ENCODE measurements at regions not wholly inside any gene's neighbourhood (a gene's known extent, or its start where the extent isn't known, plus 50 kb on each side); places are given as distances from the start of the nearest gene placed in this dataset.

DNA sequence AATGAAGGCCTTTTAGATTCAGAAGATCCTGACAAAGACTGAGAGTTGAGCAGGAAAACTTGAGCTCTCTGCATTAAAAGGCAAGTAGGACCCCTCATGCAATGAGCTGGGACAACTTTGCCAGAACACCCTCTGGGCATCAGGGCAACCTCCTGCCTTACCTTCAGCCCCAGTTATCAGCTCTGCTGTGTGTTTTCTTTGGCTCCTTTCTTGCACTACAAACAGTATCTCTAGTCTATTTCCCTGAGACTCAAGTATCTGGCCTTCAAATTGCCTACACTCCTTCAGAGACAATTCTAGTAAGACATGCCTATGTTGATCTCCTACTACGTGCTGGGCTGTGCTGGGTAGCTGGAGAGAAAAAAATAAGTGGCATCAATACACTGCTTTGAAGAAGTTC lies 192.2 kb downstream of the MID1IP1 start:
- Mint-ChIP-seq H3K27me3 (no peaks in the 10 kb centered on the region), H3K36me3 (ENCODE audit: low read depth) (no peaks in the 10 kb centered on the region), H3K4me3 (no peak overlapping the region), H3K9me3 (no peaks in the 10 kb centered on the region), H3K27ac (no peak overlapping the region), H3K4me1 (ENCODE audit: low read depth) (no peaks in the 10 kb centered on the region)
- TF ChIP-seq, protein P1, sequence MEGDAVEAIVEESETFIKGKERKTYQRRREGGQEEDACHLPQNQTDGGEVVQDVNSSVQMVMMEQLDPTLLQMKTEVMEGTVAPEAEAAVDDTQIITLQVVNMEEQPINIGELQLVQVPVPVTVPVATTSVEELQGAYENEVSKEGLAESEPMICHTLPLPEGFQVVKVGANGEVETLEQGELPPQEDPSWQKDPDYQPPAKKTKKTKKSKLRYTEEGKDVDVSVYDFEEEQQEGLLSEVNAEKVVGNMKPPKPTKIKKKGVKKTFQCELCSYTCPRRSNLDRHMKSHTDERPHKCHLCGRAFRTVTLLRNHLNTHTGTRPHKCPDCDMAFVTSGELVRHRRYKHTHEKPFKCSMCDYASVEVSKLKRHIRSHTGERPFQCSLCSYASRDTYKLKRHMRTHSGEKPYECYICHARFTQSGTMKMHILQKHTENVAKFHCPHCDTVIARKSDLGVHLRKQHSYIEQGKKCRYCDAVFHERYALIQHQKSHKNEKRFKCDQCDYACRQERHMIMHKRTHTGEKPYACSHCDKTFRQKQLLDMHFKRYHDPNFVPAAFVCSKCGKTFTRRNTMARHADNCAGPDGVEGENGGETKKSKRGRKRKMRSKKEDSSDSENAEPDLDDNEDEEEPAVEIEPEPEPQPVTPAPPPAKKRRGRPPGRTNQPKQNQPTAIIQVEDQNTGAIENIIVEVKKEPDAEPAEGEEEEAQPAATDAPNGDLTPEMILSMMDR (IDR thresholded peaks at IDR 0.05) = no peak
- ChIA-PET CTCF (no interaction called here), POLR2A (no interaction called here)
- DNase-seq (no peak), ATAC-seq (no peak)
- intact Hi-C loops (cut with micrococcal nuclease) = no loop called here

DNA sequence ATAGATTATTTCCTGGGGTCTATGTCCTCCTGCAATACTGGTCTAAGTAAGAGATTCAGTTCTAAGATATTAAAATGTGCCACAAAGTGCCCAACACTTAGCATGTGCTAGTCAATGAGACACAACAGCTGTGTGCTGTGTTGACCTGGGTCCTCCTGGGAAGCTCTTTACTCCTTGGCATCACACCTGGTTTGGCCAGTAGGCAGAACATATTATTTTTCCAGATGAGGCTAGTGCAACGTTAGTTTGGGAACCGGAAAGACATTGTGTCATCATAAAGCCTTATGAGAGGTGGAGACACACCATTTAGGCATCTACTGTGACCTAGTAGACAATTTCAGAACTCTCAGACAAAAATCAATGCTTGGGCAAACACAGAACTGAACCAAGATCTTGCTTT lies 197.8 kb downstream of the MID1IP1 start:
- no peak overlapping the region for H3K27ac Mint-ChIP-seq
- H3K27me3 Mint-ChIP-seq = no peaks in the 10 kb centered on the region
- intact Hi-C loops (cut with micrococcal nuclease) = no loop called here
- H3K4me3 Mint-ChIP-seq = no peak overlapping the region
- no peaks in the 10 kb centered on the region for H3K4me1 Mint-ChIP-seq (ENCODE audit: low read depth)
- H3K9me3 Mint-ChIP-seq = no peaks in the 10 kb centered on the region
- ATAC-seq (no peak), DNase-seq (no peak)
- ChIA-PET CTCF (no interaction called here), POLR2A (no interaction called here)
- TF ChIP-seq, protein P1 (IDR thresholded peaks at IDR 0.05) = no peak
- no peaks in the 10 kb centered on the region for H3K36me3 Mint-ChIP-seq (ENCODE audit: low read depth)

DNA sequence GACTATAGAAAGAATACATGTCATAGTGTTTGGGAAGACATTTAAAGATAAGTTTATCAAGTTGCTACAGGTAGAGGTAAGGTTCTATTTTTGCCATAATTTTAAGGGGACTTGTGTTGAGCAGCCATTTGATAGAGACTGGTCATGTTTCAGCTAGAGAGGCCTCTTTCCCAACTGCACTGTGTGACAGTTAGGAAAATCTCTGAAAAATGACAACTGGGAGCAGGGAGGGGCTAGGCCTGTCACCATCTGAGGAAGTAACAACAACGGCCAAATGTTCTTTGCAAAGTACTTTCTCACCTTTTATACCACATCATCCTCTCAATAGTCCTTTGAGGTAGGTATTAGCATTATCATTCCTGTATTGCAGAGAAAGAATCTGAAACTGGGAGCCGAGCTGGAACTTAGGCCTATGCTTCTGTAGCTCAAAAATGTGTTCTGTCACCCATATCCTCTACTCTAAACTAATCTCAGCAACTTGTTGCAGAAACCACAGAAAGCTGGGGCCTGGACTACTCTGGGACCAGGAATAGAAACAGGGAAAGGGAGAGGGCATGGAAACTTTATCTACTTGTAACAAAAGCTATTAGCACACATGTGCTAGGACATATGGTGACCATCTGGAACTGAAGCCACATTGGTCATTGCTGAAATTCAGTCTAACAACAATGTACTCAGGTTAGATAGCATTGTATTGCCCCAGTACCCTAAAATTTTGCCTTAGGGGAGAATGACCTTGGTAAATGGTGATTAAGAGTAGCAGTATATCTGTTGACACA lies 198.9 kb downstream of the MID1IP1 start:
- CTCF ChIA-PET = no interaction called here
- intact Hi-C loops (cut with micrococcal nuclease) = no loop called here
- no peak for DNase-seq
- TF ChIP-seq, protein P1 (IDR thresholded peaks at IDR 0.05) = no peak
- no peaks in the 10 kb centered on the region for H3K4me1 Mint-ChIP-seq (ENCODE audit: low read depth)
- no peak for ATAC-seq
- H3K9me3 Mint-ChIP-seq = no peaks in the 10 kb centered on the region
- no peak overlapping the region for H3K4me3 Mint-ChIP-seq
- H3K36me3 Mint-ChIP-seq (ENCODE audit: low read depth) = no peaks in the 10 kb centered on the region
- no peak overlapping the region for H3K27ac Mint-ChIP-seq
- no peaks in the 10 kb centered on the region for H3K27me3 Mint-ChIP-seq
- POLR2A ChIA-PET = no interaction called here

DNA sequence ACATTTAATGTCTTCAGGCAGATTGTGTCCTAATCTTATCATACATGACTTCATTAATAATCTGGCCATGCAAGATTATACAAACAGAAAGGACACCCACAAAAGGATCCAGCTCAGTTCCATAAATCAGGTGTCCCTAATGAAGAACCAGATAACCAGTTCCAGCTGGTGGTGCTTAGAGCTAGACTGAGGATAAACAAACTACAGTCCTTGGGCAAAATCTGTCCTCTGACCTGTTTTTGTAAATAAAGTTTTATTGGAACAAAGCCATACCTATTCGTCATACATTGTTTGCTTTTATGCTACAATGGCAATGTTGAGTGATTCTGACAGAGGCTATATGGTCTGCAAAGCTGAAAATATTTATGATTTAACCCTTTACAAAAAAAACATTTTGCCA lies 199.5 kb downstream of the MID1IP1 start:
- no peak for ATAC-seq
- no peak overlapping the region for H3K27ac Mint-ChIP-seq

DNA sequence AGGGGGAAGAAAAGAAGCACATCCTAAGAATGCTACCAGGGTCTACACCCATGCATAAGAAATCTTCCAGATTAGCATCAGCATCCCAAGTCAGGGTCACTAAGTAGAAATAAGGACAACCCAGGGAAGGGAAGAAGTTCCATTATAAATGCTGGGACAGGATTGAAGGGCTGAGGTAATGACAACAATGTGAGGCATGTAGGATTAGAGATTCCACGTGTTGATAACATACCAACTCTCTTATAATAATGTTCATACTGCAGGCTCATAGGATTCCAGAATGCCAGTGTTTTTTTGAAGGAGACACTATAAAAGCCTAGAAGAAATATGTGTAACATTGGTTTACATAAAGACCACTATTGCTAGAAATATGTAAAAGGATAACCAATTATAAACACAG lies 201.2 kb downstream of the MID1IP1 start:
- intact Hi-C loops (cut with micrococcal nuclease) = no loop called here
- Mint-ChIP-seq H3K9me3 (no peaks in the 10 kb centered on the region), H3K36me3 (ENCODE audit: low read depth) (no peaks in the 10 kb centered on the region), H3K4me3 (no peak overlapping the region), H3K27ac (no peak overlapping the region), H3K4me1 (ENCODE audit: low read depth) (no peaks in the 10 kb centered on the region), H3K27me3 (no peaks in the 10 kb centered on the region)
- POLR2A ChIA-PET = no interaction called here
- CTCF ChIA-PET = no interaction called here
- ATAC-seq (no peak), DNase-seq (no peak)
- TF ChIP-seq, protein P1 (IDR thresholded peaks at IDR 0.05) = no peak

More for the DNA sequence above, 199.5 kb downstream of the MID1IP1 start:
- DNase-seq = no peak
- no peak overlapping the region for H3K4me3 Mint-ChIP-seq
- H3K9me3 Mint-ChIP-seq = no peaks in the 10 kb centered on the region
- no peaks in the 10 kb centered on the region for H3K4me1 Mint-ChIP-seq (ENCODE audit: low read depth)
- no peaks in the 10 kb centered on the region for H3K36me3 Mint-ChIP-seq (ENCODE audit: low read depth)
- no peaks in the 10 kb centered on the region for H3K27me3 Mint-ChIP-seq
- ChIA-PET CTCF (no interaction called here), POLR2A (no interaction called here)
- intact Hi-C loops (cut with micrococcal nuclease) = no loop called here
- TF ChIP-seq, protein P1 (IDR thresholded peaks at IDR 0.05) = no peak
